Sigmoid colon (tissue), 4 donors: ENCODE measurements at regions not wholly inside any gene's neighbourhood (a gene's known extent, or its start where the extent isn't known, plus 50 kb on each side); places are given as distances from the start of the nearest gene placed in this dataset.
"Not testable (repeated sequence)": the region's sequence is repeated elsewhere in the genome, so short reads cannot be mapped to it uniquely, and the experiment has no call there.

Experiments used
- EP300 ChIP-seq, 4 donors: sonication (generic); formaldehyde crosslinking; IDR thresholded peaks; one replicate each; pipeline ENCODE4 v1.6.1; 2017; ENCODE audit warnings: antibody characterized with exemption in 4 of 4
- POLR2A ChIP-seq, 2 donors: fragments of 450-650 bp; IDR thresholded peaks; one replicate each; pipeline ENCODE4 v1.6.1; 2016; ENCODE audit warnings: antibody characterized with exemption in 2 of 2, mild to moderate bottlenecking in 2 of 2, moderate library complexity in 2 of 2
- TF ChIP-seq, protein P1 (sequence below), 4 experiments: fragments of 450-650 bp in 3 of 4; fragments of 200-600 bp in 1 of 4; IDR thresholded peaks; one replicate each; pipeline ENCODE4 v1.5.1; 2016 to 2019; ENCODE audit warnings: antibody characterized with exemption in 4 of 4, mild to moderate bottlenecking in 3 of 4, moderate library complexity in 2 of 4

DNA sequence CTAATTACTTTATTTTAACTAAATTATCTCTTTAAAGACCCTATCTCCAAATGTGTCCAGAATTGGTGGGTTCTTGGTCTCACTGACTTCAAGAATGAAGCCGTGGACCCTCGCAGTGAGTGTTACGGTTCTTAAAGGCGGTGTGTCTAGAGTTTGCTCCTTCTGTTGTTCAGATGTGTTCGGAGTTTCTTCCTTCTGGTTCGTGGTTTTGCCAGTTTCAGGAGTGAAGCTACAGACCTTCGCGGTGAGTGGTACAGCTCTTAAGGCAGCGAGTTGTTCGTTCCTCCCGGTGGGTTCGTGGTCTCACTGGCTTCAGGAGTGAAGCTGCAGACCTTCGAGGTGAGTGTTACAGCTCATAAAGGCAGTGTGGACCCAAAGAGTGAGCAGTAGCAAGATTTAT, 77.5 kb upstream of the RGS1 start:
- TF ChIP-seq, protein P1, sequence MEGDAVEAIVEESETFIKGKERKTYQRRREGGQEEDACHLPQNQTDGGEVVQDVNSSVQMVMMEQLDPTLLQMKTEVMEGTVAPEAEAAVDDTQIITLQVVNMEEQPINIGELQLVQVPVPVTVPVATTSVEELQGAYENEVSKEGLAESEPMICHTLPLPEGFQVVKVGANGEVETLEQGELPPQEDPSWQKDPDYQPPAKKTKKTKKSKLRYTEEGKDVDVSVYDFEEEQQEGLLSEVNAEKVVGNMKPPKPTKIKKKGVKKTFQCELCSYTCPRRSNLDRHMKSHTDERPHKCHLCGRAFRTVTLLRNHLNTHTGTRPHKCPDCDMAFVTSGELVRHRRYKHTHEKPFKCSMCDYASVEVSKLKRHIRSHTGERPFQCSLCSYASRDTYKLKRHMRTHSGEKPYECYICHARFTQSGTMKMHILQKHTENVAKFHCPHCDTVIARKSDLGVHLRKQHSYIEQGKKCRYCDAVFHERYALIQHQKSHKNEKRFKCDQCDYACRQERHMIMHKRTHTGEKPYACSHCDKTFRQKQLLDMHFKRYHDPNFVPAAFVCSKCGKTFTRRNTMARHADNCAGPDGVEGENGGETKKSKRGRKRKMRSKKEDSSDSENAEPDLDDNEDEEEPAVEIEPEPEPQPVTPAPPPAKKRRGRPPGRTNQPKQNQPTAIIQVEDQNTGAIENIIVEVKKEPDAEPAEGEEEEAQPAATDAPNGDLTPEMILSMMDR (IDR thresholded peaks at IDR 0.05): not testable (repeated sequence)
- not testable (repeated sequence) for TF ChIP-seq POLR2A, EP300 (IDR thresholded peaks at IDR 0.05)
